PC-9 (cell line): ENCODE measurements at regions not wholly inside any gene's neighbourhood (a gene's known extent, or its start where the extent isn't known, plus 50 kb on each side); places are given as distances from the start of the nearest gene placed in this dataset.
"Not testable (repeated sequence)": the region's sequence is repeated elsewhere in the genome, so short reads cannot be mapped to it uniquely, and the experiment has no call there.

Source experiments
- CTCF ChIP-seq: fragments of 200-600 bp; sonication (generic); conservative IDR thresholded peaks from 2 replicates; pipeline ENCODE4 v1.6.1; 2017; ENCODE audit warnings: mixed run types, antibody characterized with exemption, mild to moderate bottlenecking, moderate library complexity
- EZH2 ChIP-seq: fragments of 200-600 bp; sonication (generic); IDR thresholded peaks from 2 replicates; pipeline ENCODE4 v1.8.0; 2017; ENCODE audit warnings: antibody characterized with exemption, low read depth

GRCh38 chr2:13532781-13533523, 816.2 kb downstream of the TRIB2 start:
- not testable (repeated sequence) for TF ChIP-seq EZH2, CTCF
